Prostate gland (tissue), 2 donors: ENCODE measurements at regions not wholly inside any gene's neighbourhood (a gene's known extent, or its start where the extent isn't known, plus 50 kb on each side); places are given as distances from the start of the nearest gene placed in this dataset.

Experiments used
- POLR2A ChIP-seq: fragments of 450-650 bp; IDR thresholded peaks from one replicate; pipeline ENCODE4 v1.6.1; 2016; ENCODE audit warnings: antibody characterized with exemption, mild to moderate bottlenecking
- TF ChIP-seq, protein P1 (sequence below), 4 experiments: fragments of 200-600 bp in 2 of 4; fragments of 450-650 bp in 2 of 4; sonication (generic) in 2 of 4; IDR thresholded peaks; 1 replicate in 3 of 4; 2 replicates in 1 of 4; pipeline ENCODE4 v1.5.1; 2016 to 2019; ENCODE audit warnings: antibody characterized with exemption in 4 of 4, mild to moderate bottlenecking in 2 of 4, moderate library complexity in 2 of 4

GRCh38 chr3:181363231-181363630 is 348.5 kb upstream of the SOX2 start:
- TF ChIP-seq, protein P1, sequence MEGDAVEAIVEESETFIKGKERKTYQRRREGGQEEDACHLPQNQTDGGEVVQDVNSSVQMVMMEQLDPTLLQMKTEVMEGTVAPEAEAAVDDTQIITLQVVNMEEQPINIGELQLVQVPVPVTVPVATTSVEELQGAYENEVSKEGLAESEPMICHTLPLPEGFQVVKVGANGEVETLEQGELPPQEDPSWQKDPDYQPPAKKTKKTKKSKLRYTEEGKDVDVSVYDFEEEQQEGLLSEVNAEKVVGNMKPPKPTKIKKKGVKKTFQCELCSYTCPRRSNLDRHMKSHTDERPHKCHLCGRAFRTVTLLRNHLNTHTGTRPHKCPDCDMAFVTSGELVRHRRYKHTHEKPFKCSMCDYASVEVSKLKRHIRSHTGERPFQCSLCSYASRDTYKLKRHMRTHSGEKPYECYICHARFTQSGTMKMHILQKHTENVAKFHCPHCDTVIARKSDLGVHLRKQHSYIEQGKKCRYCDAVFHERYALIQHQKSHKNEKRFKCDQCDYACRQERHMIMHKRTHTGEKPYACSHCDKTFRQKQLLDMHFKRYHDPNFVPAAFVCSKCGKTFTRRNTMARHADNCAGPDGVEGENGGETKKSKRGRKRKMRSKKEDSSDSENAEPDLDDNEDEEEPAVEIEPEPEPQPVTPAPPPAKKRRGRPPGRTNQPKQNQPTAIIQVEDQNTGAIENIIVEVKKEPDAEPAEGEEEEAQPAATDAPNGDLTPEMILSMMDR (IDR thresholded peaks at IDR 0.05), result no peak
- TF ChIP-seq POLR2A, result no peak
